GM15510 (cell line): ENCODE measurements at regions not wholly inside any gene's neighbourhood (a gene's known extent, or its start where the extent isn't known, plus 50 kb on each side); places are given as distances from the start of the nearest gene placed in this dataset.

Experiments
- POLR2A ChIP-seq: IDR thresholded peaks from 3 replicates; pipeline ENCODE4 v1.6.1; 2011; ENCODE audit warnings: borderline replicate concordance; ENCODE audit not compliant: insufficient read length; ENCODE audit errors: extremely low read depth

DNA sequence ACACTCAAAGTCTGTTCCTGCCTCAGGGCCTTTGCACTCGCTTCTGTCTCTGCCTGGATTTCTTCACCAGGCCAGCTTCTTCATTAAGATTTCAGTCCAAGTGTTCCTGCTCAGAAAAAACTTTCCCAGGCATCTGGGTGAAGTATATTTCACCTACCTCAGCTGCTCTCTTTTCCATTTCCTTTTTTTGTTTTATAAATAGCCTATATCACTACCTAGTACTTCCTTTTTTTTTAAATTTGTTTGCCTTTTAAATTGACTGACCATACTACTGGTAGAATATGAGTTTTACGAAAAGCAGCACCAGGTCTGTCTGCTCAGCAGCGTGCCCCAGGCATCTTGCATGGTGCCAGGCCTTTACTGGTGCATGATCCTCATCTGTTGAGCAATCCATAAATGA lies 1064.4 kb downstream of the UQCRFS1 start:
- no peak for TF ChIP-seq POLR2A

DNA sequence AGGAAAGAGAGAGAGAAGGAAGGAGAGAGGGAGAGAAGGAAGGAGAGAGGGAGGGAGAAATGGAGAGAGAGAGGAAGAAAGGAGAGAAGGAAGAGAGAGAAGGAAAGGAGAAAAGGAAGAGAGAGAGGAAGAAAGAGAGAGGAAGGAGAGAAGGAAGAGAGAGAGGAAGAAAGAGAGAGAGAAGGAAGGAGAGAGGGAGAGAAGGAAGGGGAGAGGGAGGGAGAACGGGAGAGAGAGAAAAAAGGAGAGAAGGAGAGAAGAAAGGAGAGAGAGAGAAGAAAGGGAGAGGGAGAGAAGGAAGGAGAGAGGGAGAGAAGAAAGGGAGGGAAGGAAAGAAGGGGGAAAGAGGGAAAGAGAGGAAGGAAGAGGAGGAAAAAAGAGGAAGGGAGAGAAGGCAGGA lies 1070.7 kb downstream of the UQCRFS1 start:
- TF ChIP-seq POLR2A = no peak

GRCh38 chr19:28140201-28140600 lies 1072.8 kb downstream of the UQCRFS1 start:
- TF ChIP-seq POLR2A = no peak

DNA sequence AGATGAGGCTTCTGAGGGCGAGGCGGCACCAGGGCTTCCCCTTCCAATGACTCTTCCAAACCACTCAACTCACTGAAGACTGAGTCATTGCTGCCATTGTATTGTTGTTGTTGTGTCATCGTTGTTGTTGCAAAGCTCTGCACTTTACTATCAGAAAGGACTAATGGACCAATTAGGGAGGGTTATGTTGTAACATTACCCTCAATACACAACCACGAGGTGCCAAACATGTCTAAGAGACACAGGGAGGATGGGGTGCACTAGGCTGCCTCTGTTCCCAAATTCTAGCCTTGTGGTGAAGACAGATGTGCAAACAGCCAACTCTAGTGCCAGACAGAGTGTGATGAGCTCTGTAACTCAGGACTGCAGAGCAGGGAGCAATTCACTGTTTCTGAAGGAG lies 1075.2 kb downstream of the UQCRFS1 start:
- TF ChIP-seq POLR2A = no peak

DNA sequence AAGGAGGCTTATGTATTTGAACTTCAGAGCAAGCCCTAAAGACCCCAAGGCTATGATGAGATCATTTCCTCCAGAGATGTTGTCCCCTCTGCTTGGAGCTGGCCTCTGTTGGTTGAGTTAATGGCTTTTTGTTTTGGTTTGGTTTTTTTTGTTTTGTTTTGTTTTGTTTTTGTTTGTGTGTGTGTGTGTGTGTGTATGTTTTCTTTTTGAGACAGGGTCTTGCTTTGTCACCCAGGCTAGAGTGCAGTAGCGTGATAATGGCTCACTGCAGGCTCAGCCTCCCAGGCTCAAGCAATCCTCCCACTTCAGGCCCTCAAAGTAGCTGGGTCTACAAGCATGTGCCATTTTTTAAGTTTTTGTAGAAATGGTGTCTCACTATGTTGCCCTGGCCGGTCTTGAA lies 1076.2 kb downstream of the UQCRFS1 start:
- TF ChIP-seq POLR2A = no peak

GRCh38 chr19:28135825-28136224 lies 1077.1 kb downstream of the UQCRFS1 start:
- TF ChIP-seq POLR2A = no peak

GRCh38 chr19:28134311-28134710 lies 1078.6 kb downstream of the UQCRFS1 start:
- TF ChIP-seq POLR2A = no peak

DNA sequence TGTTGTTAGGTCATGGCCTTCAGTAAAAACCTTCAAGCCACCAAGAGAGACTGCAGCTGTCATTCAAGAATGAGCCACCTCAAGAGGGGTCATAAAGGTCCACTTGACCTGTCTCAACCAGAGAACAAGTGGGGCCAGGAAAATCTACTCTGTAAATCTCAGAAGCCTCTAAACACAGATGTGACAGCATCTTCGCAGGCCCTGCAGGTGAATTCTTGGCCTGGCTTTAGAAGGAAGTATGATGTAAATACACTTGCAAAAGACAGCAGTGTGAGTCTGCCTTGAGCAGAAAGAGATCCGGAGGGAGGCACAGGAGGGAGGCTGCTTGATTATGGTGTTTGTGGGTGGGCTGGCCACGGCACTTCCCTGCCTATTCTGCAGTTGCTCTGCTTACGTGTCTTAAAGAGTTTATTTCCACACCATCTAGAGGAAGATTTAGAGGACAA lies 1082.9 kb downstream of the UQCRFS1 start:
- TF ChIP-seq POLR2A = no peak

GRCh38 chr19:28128341-28128740 lies 1084.6 kb downstream of the UQCRFS1 start:
- TF ChIP-seq POLR2A = no peak

- TF ChIP-seq POLR2A = no peak
Measured at GRCh38 chr19:28126135-28126898, 1086.6 kb downstream of the UQCRFS1 start.

DNA sequence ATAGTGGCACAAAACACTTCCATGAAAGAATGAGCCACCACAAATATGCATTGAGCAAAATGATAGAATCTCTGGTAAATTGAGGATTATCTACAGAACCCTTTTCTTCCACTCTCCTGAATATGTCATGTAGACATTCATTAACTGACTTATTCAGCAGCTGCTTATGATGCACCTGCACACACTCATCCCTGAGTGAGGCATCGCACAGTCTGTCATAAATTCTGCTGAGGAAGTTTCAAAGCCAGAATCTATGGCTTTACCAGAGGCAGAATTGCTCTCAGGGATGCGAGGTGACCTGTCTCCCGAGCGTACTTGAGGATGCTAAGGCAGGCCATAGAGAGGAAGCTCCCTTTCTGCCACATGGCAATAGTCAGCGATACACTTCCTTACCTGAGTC lies 1090.2 kb downstream of the UQCRFS1 start:
- TF ChIP-seq POLR2A = no peak

DNA sequence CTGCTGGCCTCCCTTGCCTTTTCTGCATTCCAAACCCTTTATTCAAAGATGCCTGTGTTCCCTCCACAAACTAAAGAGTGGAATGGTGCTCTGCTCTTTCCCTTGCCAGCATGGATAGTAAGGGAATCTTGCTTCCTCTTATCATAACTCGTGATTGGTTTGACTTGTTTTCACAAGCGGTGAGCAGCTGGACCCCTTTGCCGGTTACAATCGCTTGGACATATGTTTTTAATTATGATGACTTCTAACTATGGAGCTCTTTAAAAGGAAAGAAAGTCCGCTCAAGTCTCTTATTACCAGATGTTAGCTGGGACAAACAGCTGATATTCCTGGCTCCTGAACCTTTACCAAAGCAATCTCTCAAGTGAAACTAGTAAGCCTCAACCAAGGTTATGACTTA lies 1094.7 kb downstream of the UQCRFS1 start:
- no peak for TF ChIP-seq POLR2A

- no peak for TF ChIP-seq POLR2A
Measured at GRCh38 chr19:28117143-28117542, 1095.8 kb downstream of the UQCRFS1 start.

DNA sequence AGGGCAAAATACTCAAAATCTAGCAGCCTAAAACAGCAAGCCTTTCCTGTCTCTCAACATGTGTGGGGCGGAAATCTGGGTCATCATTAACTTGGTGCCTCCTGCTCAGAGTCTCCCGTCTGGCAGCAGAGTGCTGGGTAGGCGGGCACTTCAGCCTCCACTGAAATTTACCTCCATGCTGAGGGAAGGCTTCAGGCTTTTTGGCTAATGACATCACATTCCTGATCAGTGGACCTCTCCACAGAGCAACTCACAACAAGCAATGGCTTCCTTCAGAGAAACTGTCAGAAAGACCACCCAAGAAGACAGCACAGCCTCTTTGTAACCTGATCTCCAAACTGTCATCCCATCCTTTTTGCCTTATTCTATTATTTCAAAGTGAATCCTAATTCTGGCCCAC lies 1109.0 kb downstream of the UQCRFS1 start:
- TF ChIP-seq POLR2A = no peak

- no peak for TF ChIP-seq POLR2A
Measured at GRCh38 chr19:28076628-28077027, 1136.3 kb downstream of the UQCRFS1 start.

DNA sequence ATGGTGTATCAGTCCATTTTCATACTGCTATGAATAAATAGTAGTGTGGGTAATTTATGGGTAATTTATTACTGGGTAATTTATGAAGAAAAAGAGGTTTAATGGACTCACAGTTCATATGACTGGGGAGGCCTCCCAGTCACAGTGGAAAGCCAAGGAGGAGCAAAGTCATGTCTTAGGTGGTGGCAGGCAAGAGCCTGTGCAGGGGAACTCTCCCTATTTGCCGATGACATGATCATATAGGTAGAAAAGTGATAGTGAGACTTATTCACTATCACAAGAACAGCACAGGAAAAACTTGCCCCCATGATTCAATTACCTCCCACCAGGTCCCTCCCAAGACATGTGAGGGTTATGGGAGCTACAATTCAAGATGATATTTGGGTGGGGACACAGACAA lies 1137.7 kb downstream of the UQCRFS1 start:
- TF ChIP-seq POLR2A = no peak
